NCI-H2196 treated with DMSO at 0.1 percent for 48 hours (cell line): ENCODE measurements at regions not wholly inside any gene's neighbourhood (a gene's known extent, or its start where the extent isn't known, plus 50 kb on each side); places are given as distances from the start of the nearest gene placed in this dataset.

ENCODE experiments used
- DNase-seq: peaks from one replicate; lab custom pipeline; 2025; ENCODE audit not compliant: unreplicated experiment; lab: John Stamatoyannopoulos, UW

DNA sequence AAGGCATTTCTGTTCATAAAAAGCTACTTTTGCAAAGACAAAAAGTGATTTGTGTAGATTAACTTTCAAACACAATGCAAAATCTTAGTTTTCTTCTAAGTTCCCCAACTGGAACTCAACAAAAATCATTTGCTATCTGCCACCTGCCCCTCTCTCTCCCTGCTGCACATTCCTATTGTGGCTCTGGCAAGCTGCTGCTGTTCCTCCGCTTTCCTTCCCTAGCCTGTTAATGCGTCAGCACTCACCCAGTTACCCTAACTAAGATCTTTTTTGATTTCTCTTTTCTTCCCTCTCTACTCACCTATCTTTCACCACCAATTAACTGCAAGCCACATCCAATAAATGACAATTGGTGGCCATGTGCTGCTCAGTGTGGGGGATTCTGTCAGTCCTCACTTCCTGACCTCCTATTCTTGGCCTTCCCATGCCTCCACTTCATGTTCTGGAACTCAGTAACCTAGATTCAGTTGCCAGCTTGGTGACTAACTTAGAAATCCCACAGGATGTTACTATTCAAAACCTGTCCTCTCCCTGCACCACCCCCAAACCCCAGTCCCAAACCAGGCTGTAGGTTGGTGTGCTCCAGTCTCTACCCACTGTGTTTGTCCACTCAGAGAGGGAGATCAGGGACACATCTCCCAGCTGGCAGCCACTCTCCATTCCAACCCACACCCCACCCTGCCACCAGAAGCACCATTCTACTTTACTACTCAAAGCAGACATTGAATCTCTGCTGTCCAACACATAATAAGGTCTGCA is 140.2 kb upstream of the CTTNBP2 start:
- DNase-seq: no peak

DNA sequence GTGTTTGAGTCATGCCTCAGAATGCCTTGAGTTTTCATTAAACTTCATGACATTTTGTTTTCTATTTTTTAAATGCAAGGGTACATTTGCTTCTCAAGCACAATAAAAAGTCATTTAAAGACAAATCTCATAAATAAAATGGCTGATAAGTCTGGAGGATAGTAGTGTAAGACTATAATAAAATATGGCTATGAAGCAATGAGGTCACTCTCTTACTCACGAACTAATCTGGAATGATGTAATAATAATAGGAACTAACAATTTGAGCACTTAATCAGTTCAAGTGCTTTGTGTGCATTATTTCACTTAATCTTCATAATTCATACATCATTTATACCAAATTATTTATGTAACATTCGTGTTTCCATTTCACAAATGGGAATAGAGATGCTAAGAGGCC is 149.3 kb upstream of the CTTNBP2 start:
- no peak for DNase-seq

DNA sequence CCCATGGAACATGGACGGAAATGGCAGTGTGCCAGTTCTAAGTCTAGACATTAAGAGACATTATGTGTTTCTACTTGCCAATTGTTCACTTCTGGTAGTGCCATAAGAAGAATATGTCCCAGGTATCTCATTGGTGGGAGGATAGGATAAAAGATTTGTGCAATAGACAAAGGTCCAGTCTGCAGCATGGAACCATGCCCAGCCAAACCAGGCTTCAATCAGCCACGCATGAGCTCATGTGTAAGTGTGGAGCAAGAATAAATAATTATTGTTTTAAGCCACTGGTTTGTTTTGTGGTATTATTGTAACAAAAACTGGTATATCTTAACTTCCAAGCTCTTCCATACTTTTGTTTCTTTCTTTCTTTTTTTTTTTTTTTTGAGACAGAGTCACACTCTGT is 153.6 kb upstream of the CTTNBP2 start:
- no peak for DNase-seq

DNA sequence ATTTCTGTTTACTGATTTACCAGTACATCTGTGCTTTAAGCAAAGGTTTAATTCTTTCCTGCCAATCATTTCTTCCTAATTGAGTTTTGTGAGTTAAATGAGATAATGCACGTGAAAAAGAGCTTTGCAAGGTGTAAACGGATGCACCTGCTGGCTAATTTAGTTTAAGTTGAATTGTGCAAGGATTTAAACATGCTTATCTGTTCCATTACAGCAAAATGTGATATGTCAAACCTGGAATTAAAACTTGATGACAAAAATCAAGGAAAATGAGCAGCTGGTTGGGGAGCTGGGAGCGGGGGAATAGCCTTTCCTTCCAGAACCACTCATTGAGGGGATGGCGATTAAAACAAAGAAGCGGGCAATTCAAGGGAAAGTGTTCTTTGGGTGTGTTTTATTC is 155.0 kb upstream of the CTTNBP2 start:
- no peak for DNase-seq

DNA sequence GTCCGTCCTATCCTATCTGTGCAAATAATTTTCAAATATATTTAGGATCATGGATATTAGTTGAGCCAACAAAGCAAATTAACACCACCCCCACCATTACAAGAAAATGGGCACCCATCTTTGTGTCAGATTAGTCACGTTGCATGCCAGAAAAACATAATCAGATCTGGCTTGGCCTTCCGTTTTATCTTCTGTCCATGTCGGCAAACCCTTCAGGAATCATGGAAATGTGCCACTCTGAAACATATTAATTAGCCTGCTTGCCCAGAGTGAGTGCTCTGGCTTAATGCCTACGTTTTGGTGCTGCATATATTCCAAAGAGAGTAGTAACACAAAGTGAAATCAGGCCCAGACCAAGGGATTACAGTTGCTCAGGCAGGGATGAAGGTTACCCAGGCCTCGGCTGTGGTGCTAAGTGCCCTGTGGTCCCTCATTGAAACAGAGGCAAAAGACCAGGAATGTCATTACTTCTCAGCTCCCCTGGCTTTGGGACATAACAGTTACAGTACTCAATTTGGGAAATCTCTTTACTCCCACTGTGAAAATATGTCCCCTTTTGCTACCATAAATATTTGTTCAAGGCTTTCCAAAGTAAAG is 154.0 kb upstream of the LSM8 start:
- no peak for DNase-seq

DNA sequence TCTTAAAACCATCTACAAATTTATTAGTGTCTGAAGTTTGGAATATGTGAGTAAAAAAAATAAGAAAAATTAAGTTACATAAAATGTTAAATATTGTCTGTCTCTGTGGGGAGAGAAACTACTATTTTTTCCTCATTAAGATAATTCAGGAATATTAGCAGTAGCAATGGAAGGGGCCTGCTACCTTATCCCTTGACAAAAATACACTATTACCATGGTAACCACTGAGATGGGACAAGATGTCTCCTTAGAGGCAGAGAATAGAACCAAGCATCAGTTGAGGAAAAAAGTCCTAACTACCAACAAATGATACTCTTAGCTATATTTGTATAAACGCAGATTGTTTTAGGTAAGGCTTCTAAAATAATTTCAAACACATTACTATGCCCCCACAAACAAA is 150.7 kb upstream of the LSM8 start:
- no peak for DNase-seq

DNA sequence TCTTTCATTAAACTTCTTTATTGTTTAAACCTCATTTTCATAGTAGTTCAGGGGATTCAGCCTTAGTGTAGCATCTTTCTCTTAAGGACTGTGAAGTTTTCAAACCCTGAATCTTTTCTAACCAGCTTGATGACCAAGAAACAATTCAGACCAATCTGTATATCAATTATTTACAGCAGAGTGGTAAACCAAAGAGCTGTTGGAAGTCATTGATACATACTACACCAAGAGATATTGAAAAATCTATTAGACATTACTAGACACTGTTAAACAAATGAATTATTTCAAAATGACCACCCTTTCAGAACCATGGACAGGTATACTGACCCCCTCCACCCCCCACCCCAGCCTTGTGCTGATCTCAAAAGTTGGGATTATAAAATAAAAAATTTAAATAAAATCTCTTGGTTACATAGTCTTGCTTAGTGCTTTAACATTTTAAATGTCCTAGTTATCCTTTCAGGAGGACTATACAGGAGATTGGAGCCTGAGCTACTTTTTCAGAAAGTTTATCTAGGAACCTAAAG is 143.9 kb upstream of the LSM8 start:
- DNase-seq: no peak

DNA sequence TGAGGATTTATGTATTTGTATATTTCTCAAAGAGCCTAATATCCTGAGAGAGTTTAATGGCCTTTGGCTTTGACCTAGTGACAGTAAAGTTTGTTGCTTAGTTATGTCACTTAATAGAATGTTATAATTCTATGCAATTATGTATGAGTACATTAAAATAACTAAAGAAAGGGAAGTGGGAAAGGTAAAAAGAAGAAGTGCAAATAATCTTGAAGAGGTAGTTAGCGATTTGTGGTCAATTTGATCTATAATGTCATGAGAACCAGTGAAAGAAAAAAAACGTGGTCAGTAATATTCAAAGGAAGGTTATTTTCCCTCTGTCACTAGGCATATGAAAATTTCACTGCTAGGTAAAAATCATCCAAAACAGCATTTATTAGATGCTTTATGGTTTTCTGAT is 143.4 kb upstream of the LSM8 start:
- DNase-seq: no peak

- DNase-seq: no peak
Observed at GRCh38 chr7:118041251-118041878, 142.6 kb upstream of the LSM8 start.

DNA sequence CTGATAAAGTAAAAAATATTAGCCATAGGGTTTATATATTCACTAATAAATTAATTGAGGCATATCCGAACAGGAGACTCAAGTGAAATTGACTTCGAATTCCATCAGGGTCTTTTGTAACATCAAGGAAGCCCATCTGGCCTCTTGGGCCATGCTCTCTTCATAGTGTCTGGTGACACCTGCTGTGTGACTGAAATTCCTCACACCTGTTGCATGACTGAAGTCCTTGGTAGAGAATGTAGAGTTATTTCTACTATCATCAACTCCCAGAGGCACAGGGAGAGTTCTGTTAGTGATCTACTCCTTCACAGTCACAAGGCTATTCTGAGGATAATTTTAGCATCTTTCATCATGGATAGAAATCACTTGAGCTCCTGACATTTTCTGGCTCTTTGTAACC is 138.3 kb upstream of the LSM8 start:
- DNase-seq: no peak

GRCh38 chr7:118046086-118046485 is 137.9 kb upstream of the LSM8 start:
- DNase-seq: no peak

GRCh38 chr7:118046801-118047200 is 137.2 kb upstream of the LSM8 start:
- no peak for DNase-seq

DNA sequence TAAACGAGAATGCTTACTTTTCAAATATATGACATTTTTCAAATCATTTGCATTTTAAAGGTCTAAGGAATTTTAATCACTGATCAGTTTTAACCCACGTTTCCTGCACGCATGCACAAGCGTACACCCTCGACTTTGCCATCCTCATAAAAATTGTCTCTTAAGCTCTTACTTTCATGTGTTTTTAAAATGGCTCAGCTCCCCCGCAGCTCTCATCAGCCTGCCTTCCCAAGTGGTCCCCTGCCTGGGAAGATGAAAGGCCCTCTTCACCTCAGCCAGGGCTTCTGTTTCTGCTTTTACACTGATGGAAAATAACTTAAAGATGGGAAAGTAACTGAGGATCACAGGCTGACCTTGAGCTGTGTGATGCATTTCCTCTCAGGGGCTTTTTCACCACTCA is 131.6 kb upstream of the LSM8 start:
- DNase-seq: no peak

DNA sequence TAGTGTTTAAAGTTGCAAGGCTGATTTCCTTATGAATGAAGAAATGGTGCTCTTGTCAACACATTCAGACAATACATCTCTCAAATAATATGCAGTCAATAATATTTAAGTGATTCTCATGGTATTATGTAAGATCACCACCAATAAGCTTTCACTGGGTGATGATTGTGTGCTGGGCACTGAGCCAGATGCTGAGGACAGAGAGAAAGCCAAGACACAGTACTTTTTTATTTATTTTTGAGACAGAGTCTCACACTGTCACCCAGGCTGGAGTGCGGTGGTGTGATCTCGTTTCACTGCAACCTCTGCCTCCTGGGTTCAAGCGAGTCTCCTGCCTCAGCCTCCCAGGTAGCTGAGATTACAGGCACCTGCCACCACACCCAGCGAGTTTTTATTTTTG is 130.6 kb upstream of the LSM8 start:
- no peak for DNase-seq

GRCh38 chr7:118054529-118054928 is 129.4 kb upstream of the LSM8 start:
- DNase-seq: no peak

DNA sequence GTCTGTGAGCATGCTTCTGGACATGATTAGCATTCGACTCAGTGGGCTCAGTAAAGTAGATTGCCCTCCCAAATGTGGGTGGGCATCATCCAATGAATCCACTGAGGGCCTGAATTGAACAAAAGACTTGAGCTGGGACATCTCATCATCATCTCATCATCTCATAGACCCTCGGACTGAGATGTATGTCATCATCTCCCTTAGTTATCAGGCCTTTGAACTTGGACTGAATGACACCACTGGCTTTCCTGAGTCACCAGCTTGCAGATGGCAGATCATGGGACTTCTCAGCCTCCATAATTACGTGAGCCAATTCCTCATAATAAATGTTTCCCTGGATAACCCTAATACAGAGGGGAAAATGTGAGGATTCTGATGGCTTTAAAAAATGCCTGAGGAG is 128.3 kb upstream of the LSM8 start:
- no peak for DNase-seq

- no peak for DNase-seq
Observed at GRCh38 chr7:118057404-118057803, 126.6 kb upstream of the LSM8 start.

DNA sequence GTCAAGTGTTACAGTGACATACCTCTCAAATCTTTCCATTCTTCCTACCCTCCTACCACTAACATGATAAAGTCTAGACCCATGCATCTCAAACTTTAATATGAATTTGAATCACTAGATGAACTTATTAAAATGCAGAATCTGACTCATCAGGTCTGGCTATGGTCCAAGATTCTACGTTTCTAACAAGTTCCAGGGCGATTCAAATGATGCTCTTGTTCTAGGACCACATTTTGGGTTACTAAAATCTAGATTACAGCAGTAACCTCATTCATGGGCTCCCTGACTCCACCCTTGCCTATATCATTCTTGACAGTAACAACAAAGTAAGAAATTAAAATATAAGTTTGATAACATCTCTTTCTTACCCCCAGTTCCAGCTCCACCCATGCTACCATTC is 124.8 kb upstream of the LSM8 start:
- DNase-seq: no peak

DNA sequence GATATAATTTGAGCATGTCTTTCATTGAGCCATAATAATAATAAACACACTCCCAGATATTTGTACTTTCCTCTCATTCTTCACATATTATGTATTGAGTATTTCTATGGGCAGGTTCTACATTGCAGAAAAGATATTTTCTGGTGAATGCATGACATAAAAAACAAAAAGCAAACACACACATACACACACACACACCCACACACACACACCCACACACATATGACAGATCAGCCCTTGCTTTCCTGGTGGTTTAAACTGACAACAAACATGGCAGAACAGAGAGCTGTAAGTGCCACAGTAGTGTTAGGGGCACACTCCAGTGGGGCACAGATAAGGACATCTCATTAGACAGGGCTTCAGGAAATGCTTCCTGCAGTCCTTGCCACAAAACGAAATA is 123.3 kb upstream of the LSM8 start:
- DNase-seq: no peak

DNA sequence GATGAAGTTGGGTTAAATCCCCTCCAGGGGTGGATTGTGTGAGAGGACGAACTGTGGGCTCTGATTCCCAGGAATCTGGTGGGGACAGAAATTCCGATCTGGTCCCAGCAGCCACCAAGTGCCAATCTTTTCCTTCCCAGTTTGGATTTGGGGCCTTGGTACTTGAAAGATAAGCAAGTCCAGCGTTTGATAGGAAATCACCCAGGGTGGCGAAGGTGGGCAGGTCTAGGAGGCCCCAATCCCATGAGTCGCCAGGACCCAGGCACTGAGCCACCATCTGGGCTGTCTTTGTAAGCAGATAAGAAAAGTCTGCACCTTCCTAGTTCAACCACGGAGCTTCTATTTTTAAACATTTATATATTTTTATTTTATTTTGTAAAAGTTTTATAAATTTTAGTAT is 122.6 kb upstream of the LSM8 start:
- DNase-seq: no peak

DNA sequence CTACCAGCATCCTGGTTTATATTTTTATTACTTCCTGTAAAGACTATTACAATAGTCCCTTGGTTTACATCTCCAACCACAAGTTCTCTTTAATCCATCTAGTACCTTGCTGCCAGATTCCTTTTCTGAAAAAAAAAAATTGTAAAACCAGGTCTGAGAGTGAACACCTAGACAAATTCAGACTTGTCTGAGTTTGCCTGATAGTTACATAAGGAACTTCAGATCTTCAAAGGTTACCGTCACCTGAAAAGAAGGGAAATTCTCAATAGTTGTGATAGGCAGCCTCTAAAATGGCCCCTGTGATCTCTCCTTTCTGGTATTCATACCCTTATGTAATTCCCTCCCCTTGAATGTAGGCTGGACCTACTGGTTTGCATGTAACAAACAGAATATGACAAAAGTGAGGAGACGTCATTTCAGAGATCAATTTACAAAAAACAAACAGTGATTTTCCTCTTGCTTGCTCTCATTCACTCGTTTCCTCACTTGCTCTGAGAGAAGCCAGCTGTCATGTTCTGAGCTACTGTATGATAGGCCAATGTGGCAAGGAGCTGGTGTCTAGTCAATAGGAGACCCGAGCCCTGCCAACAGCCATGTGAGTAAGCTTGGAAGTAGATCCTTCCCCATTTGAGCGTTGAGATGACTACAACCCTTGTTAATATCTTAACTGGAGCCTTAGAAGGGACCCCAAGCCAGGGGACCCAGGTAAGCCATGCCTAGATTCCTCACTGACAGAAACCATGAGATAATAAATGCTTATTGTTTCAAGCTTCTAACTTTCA is 110.9 kb upstream of the LSM8 start:
- no peak for DNase-seq

- DNase-seq: no peak
Observed at GRCh38 chr7:118075936-118076335, 108.0 kb upstream of the LSM8 start.
